NCI-H1048 (cell line): ENCODE measurements at regions not wholly inside any gene's neighbourhood (a gene's known extent, or its start where the extent isn't known, plus 50 kb on each side); places are given as distances from the start of the nearest gene placed in this dataset.

Experiments used
- DNase-seq: peaks from one replicate; lab custom pipeline; 2025; lab: John Stamatoyannopoulos, UW

DNA sequence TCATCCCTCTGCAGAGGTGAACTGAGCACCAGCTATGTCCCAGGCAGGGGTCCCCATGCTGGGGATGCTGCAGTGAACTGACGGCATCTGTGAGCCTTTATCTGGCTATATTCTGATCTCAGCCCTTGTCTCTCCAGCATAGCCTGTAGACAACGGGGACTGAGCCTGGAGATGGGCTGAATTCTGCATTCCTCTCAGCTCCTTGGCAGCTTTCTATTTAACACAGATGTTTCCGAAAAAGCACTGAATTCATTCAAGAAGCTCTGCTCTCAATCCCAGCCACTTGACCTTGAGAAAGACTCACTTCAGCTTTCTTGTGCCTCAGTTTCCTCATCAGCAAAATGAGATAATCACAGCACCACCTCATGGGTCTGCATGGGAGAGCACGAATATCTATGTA is 204.4 kb upstream of the PMEPA1 start:
- no peak for DNase-seq

GRCh38 chr20:57913156-57913930 is 203.5 kb upstream of the PMEPA1 start:
- DNase-seq = no peak

GRCh38 chr20:57912227-57912582 is 202.4 kb upstream of the PMEPA1 start:
- no peak for DNase-seq

- no peak for DNase-seq
Observed at GRCh38 chr20:57911512-57912226, 201.9 kb upstream of the PMEPA1 start.

- no peak for DNase-seq
Observed at GRCh38 chr20:57910716-57911115, 200.9 kb upstream of the PMEPA1 start.

- no peak for DNase-seq
Observed at GRCh38 chr20:57909763-57910331, 200.0 kb upstream of the PMEPA1 start.

- no peak for DNase-seq
Observed at GRCh38 chr20:57908704-57909630, 199.2 kb upstream of the PMEPA1 start.

DNA sequence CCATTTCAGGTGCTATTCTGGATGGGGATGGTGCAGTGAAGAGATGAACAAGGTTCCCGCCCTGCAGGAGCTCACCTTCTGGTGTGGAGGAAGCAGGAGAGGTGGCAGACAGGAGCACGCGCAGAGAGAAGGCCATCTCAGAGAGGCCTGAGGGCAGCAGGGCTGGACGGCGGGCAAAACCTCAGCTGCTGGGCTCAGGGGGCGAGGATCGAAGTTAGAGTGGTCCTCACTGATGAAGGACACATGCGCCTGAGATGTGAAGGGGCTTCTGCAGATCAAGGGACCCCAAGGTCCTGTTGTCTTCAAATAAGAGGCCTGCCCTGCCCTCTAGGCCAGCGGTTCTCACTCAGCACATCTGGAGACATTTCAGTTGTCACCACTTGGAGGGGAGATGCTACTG is 198.4 kb upstream of the PMEPA1 start:
- no peak for DNase-seq

GRCh38 chr20:57907131-57908000 is 197.6 kb upstream of the PMEPA1 start:
- DNase-seq = no peak

GRCh38 chr20:57905448-57905847 is 195.6 kb upstream of the PMEPA1 start:
- no peak for DNase-seq

GRCh38 chr20:57904314-57905105 is 194.7 kb upstream of the PMEPA1 start:
- no peak for DNase-seq

GRCh38 chr20:57902473-57902872 is 192.7 kb upstream of the PMEPA1 start:
- DNase-seq = no peak

GRCh38 chr20:57901526-57901925 is 191.7 kb upstream of the PMEPA1 start:
- DNase-seq = no peak

- DNase-seq = no peak
Observed at GRCh38 chr20:57900226-57900905, 190.6 kb upstream of the PMEPA1 start.

DNA sequence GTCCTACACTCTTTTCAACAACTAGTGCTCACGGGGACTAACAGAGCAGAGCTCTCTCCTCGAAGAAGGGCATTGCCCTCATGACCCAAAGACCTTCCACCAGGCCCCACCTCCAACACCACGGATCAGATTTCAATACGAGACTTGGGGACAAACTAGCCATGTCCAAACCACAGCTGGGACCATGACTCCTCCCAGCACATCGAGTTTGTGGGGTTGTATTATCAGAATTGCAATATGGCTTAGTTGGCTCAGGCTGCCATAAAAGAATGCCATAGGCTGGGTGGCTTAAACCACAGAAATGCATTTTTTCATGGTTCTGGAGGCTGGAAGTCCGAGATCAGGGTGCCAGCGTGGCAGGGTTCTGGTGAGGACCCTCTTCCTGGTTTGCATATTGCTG is 189.7 kb upstream of the PMEPA1 start:
- DNase-seq = no peak

DNA sequence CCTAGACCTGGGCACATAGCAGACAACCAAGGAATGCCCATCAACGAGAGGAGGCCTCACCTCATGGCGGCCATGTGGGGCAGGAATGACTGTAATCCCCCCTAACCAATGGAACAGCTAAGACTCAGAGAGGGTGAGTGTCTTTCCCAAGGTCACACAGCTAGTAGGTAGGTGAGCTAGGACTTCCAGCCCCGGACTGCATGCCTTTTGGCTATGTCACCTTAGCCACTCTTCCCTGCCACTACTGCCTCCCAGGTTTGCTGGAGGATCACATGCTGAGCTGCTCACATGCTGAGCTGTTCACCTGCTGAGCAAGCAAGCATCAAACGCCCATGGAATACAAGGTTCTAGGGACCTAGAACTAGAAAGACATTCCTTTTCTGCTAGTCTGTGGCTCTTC is 188.5 kb upstream of the PMEPA1 start:
- no peak for DNase-seq

DNA sequence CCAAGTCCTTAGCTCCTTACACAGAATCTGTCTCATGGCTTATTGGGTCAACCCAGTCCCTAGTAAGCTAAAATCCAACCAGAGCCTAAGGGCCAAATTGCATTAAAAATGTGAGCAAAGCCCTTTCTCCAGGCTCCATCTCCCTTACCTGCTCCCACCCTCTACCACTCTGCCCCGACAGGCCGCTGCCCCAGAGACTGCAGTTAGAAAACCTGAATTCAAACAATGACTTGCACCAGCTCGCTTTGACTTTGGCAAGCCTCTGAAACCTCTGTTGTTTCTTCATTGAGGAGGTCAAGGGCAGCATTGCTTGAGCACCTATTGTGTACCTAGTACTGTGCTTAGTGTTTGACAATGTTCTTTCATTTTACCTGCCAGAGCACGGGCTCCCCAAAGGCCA is 188.1 kb upstream of the PMEPA1 start:
- no peak for DNase-seq

DNA sequence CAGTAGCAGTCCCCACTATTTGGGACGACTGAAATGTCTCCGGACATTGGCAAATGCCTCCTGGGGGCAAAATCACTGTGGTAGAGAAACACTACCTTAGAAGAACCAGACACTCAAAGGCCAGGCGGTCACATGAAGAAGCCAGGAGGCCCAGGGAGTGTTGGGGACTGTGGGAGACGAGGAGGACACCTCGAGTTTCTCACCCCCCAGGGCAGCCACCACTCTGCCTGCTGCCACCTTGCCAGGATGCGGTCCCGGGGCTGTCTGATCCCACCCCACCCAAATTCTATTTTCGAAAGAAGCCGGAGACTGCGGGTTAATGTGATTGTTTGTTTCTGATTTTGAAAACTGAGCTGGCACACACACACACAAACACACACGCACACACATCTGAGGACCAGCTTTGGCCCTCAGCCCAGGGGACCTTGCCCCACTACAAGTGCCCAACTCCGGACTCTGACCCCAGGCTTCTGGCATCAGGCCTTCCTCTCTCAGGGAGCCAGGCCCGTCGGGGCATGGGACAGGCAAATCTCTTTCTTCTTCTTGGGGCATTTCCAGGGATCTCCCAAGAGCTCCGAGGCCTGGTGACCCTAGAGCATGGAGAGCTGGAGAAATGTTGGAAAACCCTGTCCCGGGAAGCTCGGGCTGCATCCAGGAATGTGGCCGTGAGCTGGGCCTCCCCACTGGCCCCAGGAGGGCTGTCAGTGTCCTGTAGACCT is 187.5 kb upstream of the PMEPA1 start:
- no peak for DNase-seq

- DNase-seq = no peak
Observed at GRCh38 chr20:57896563-57896962, 186.7 kb upstream of the PMEPA1 start.
